Lower leg skin (tissue), 3 donors: ENCODE measurements at regions not wholly inside any gene's neighbourhood (a gene's known extent, or its start where the extent isn't known, plus 50 kb on each side); places are given as distances from the start of the nearest gene placed in this dataset.

Experiments
- CTCF ChIP-seq, 3 donors: fragments of 450-650 bp; IDR thresholded peaks; one replicate each; pipeline ENCODE4 v1.5.1; 2016; ENCODE audit warnings: antibody characterized with exemption in 3 of 3, mild to moderate bottlenecking in 3 of 3, moderate library complexity in 2 of 3
- POLR2A ChIP-seq, 2 donors: fragments of 450-650 bp; IDR thresholded peaks; one replicate each; pipeline ENCODE4 v1.6.1; 2016 to 2017; ENCODE audit warnings: antibody characterized with exemption in 2 of 2, mild to moderate bottlenecking in 1 of 2, moderate library complexity in 1 of 2

GRCh38 chr5:115072266-115073064, 97.2 kb downstream of the TRIM36 start:
- TF ChIP-seq CTCF (IDR thresholded peaks at IDR 0.05) (no peak), POLR2A (IDR thresholded peaks at IDR 0.05) (no peak)
